ENCODE measurements at regions not wholly inside any gene's neighbourhood (a gene's known extent, or its start where the extent isn't known, plus 50 kb on each side); places are given as distances from the start of the nearest gene placed in this dataset.

- no peak for TF ChIP-seq CTCF (IDR thresholded peaks at IDR 0.05)
- TF ChIP-seq POLR2A (IDR thresholded peaks at IDR 0.05), result no peak
Measured at GRCh38 chr12:89863968-89864367, 155.3 kb upstream of the ATP2B1 start.

All from transverse colon (tissue), 3 donors.